ENCODE measurements at regions not wholly inside any gene's neighbourhood (a gene's known extent, or its start where the extent isn't known, plus 50 kb on each side); places are given as distances from the start of the nearest gene placed in this dataset.

GRCh38 chr3:54065586-54065985 is 56.8 kb upstream of the CACNA2D3 start:
- no peak overlapping the region for H3K4me3 ChIP-seq (ENCODE audit: low read depth in 1 of 2, low read length in 2 of 2)
- H3K79me2 ChIP-seq (ENCODE audit: insufficient read depth, low read length), result no peaks in the 10 kb centered on the region
- H3K4me2 ChIP-seq (ENCODE audit: insufficient read depth, low read length), result no peak overlapping the region
- no peaks in the 10 kb centered on the region for H3K36me3 ChIP-seq (ENCODE audit: insufficient read depth, low read length)
- H3K27me3 ChIP-seq (ENCODE audit: insufficient read depth, low read length, poor library complexity), result no peaks in the 10 kb centered on the region
- ATAC-seq (ENCODE audit: insufficient read depth, low read depth) (no peak), DNase-seq (no peak)
- H3K9ac ChIP-seq (ENCODE audit: low read depth, low read length), result no peak overlapping the region
- no peak for TF ChIP-seq EZH2 (IDR thresholded peaks at IDR 0.05; ENCODE audit: borderline replicate concordance, low read depth, low read length, severe bottlenecking)
- no peak for TF ChIP-seq CTCF (IDR thresholded peaks at IDR 0.05; ENCODE audit: borderline replicate concordance, extremely low read depth, low read length, poor library complexity, severe bottlenecking)
- no peak overlapping the region for H3K27ac ChIP-seq (ENCODE audit: low read length)
- H2AFZ ChIP-seq (ENCODE audit: low read depth, low read length), result no peak overlapping the region
- H3K9me3 ChIP-seq (ENCODE audit: insufficient read depth, low read length, severe bottlenecking), result peaks cover 8% of the 10 kb centered on the region
- no peaks in the 10 kb centered on the region for H3K4me1 ChIP-seq (ENCODE audit: insufficient read depth, low read length)
- no peaks in the 10 kb centered on the region for H4K20me1 ChIP-seq (ENCODE audit: insufficient read depth, low read length)

- Histone ChIP-seq H3K9me3 (ENCODE audit: insufficient read depth, low read length, severe bottlenecking) (peaks cover 4% of the 10 kb centered on the region), H3K4me3 (ENCODE audit: low read depth in 1 of 2, low read length in 2 of 2) (no peak overlapping the region), H3K36me3 (ENCODE audit: insufficient read depth, low read length) (no peaks in the 10 kb centered on the region), H3K4me1 (ENCODE audit: insufficient read depth, low read length) (no peaks in the 10 kb centered on the region), H2AFZ (ENCODE audit: low read depth, low read length) (no peak overlapping the region), H3K4me2 (ENCODE audit: insufficient read depth, low read length) (no peak overlapping the region), H3K79me2 (ENCODE audit: insufficient read depth, low read length) (no peaks in the 10 kb centered on the region), H3K9ac (ENCODE audit: low read depth, low read length) (no peak overlapping the region), H3K27ac (ENCODE audit: low read length) (no peak overlapping the region), H4K20me1 (ENCODE audit: insufficient read depth, low read length) (no peaks in the 10 kb centered on the region), H3K27me3 (ENCODE audit: insufficient read depth, low read length, poor library complexity) (no peaks in the 10 kb centered on the region)
- TF ChIP-seq EZH2 (IDR thresholded peaks at IDR 0.05; ENCODE audit: borderline replicate concordance, low read depth, low read length, severe bottlenecking) (no peak), CTCF (IDR thresholded peaks at IDR 0.05; ENCODE audit: borderline replicate concordance, extremely low read depth, low read length, poor library complexity, severe bottlenecking) (no peak)
- DNase-seq (no peak), ATAC-seq (ENCODE audit: insufficient read depth, low read depth) (no peak)
These were observed 57.2 kb upstream of the CACNA2D3 start for GRCh38 chr3:54065140-54065539.

GRCh38 chr3:54064486-54064885 is 57.9 kb upstream of the CACNA2D3 start:
- H3K9me3 ChIP-seq (ENCODE audit: insufficient read depth, low read length, severe bottlenecking), result no peaks in the 10 kb centered on the region

More at GRCh38 chr3:54064486-54064885, 57.9 kb upstream of the CACNA2D3 start:
- Histone ChIP-seq H3K36me3 (ENCODE audit: insufficient read depth, low read length) (no peaks in the 10 kb centered on the region), H3K27ac (ENCODE audit: low read length) (no peak overlapping the region), H3K4me3 (ENCODE audit: low read depth in 1 of 2, low read length in 2 of 2) (no peak overlapping the region), H3K79me2 (ENCODE audit: insufficient read depth, low read length) (no peaks in the 10 kb centered on the region), H3K27me3 (ENCODE audit: insufficient read depth, low read length, poor library complexity) (no peaks in the 10 kb centered on the region), H2AFZ (ENCODE audit: low read depth, low read length) (no peak overlapping the region), H3K9ac (ENCODE audit: low read depth, low read length) (no peak overlapping the region), H3K4me1 (ENCODE audit: insufficient read depth, low read length) (no peaks in the 10 kb centered on the region), H4K20me1 (ENCODE audit: insufficient read depth, low read length) (no peaks in the 10 kb centered on the region), H3K4me2 (ENCODE audit: insufficient read depth, low read length) (no peak overlapping the region)
- no peak for DNase-seq
- no peak for TF ChIP-seq CTCF (IDR thresholded peaks at IDR 0.05; ENCODE audit: borderline replicate concordance, extremely low read depth, low read length, poor library complexity, severe bottlenecking)
- no peak for TF ChIP-seq EZH2 (IDR thresholded peaks at IDR 0.05; ENCODE audit: borderline replicate concordance, low read depth, low read length, severe bottlenecking)
- ATAC-seq (ENCODE audit: insufficient read depth, low read depth), result no peak
